H54 (cell line): ENCODE measurements at regions not wholly inside any gene's neighbourhood (a gene's known extent, or its start where the extent isn't known, plus 50 kb on each side); places are given as distances from the start of the nearest gene placed in this dataset.

Experiments used
- DNase-seq: peaks from one replicate; pipeline ENCODE4 v3.0.0; 2011; ENCODE audit warnings: low spot score, mixed read lengths; ENCODE audit not compliant: insufficient read length
- FAIRE-seq: peaks from 3 replicates; lab custom pipeline; 2011; peaks lifted over from hg19 to GRCh38; lab: Jason Lieb, UNC
- POLR2A ChIP-seq: IDR thresholded peaks from 2 replicates; pipeline ENCODE4 v1.6.1; 2011; ENCODE audit warnings: low read depth, mild to moderate bottlenecking, low read length

DNA sequence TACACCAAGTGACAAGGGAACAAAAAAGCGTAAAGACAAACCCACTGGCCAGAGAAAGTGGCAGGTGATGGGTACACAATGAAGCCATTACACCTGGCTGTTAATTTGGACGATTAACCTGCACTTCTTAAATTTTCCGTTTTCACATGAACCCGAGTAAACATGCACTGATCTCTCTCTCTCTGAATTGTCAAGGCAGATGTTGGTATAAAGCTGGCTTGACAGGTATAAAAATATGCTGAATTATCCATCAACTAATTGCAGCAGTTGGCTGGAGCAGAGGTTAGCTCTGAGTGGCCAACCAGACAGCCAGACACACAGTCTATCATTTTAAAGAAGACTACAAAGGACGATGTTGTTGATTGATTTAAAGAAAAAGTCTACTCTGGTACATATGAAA is 561.7 kb upstream of the ALCAM start:
- DNase-seq, result no peak
- no peak for FAIRE-seq
- TF ChIP-seq POLR2A, result no peak

DNA sequence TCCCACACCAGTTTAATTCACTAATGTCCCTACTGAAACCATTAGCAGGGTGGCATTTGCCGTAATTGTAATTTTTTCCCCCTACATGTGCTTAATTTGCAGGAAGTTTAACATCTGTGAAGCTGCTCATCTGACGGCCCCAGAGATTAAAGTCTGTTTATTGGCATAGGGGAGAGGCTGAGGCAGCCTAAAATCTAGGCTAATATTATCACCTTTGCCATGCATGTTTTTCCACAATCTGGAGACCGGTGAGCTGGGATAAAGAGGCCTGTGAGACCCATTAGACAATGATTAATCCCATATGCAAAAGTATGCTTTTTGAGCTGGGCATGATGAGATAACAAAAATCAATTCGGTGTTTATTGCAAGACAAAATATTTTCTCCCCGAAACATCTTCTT is 561.2 kb upstream of the ALCAM start:
- DNase-seq, result no peak
- no peak for TF ChIP-seq POLR2A
- no peak for FAIRE-seq

DNA sequence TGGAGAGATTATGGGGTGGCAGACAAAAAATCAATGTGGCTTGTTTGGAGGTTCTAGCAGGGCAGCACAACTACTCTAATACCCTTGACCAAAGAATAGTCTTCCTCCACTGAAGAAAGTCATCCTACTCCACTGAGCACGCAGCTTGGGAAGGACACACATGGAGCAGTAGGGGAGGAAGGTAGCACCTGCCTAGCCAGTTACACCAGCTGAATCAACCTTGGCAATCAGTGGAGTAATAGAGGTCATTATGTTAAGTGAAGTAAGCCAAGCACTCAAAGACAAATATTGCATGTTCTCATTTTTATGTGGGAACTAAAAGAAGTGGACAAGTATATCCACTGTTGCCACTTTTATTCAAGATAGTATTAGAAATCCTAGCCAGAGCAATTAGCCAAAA is 555.8 kb upstream of the ALCAM start:
- no peak for DNase-seq
- no peak for FAIRE-seq
- TF ChIP-seq POLR2A, result no peak

DNA sequence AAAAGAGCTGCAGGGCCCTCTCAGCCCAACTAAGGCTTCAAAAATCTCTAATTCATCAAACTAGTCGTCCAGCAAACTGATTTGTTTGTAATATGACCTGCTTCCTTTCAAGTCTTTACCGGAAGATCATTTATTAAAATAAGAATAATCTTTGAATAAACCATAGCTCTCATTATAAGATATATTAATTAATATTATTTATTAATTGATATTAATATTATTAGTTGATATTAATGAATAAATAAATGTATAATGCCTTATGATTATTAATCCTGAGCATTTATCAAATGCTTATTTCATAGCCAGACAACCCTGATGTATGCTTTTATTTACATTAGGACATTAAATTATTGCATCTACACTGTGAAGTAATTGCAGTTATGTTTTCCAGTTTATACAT is 550.7 kb upstream of the ALCAM start:
- no peak for FAIRE-seq
- TF ChIP-seq POLR2A, result no peak
- DNase-seq, result no peak

DNA sequence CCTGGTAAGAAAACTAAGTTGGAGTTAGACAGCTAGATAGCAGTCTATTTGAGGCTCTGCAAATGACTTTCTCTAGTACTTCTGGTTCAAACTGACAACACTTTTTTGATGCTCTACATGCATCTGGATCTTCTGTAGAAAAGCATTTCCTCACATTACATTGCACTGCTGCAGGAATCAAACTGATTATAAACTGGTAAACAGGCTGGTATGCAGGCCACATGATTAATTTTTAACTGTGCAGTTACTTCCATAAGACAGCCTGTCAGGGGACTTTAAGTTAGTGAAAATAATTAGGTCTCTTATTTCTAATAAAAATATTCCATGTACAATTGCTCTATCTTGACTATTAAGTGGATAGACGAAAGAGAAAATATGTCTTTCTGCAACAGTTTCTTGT is 550.0 kb upstream of the ALCAM start:
- DNase-seq, result no peak
- no peak for FAIRE-seq
- TF ChIP-seq POLR2A, result no peak

DNA sequence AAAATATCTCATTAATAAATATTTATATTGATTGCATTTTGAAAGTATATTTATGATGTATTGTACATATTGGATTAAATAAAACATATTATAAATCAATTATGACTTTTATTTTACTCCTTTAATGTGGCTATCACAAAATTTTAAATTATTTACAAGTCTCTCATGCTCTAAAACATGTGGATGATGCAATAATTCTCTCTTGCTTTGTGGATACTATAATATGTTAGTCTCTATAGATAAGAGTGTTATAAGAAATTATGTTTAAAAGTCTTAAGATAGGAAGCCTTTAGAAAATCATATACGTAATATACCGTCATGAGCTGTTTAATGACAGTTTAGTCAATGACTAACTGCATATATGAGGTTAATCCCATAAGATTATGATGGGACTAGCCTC is 547.4 kb upstream of the ALCAM start:
- FAIRE-seq (no peak), DNase-seq (no peak)
- TF ChIP-seq POLR2A, result no peak

DNA sequence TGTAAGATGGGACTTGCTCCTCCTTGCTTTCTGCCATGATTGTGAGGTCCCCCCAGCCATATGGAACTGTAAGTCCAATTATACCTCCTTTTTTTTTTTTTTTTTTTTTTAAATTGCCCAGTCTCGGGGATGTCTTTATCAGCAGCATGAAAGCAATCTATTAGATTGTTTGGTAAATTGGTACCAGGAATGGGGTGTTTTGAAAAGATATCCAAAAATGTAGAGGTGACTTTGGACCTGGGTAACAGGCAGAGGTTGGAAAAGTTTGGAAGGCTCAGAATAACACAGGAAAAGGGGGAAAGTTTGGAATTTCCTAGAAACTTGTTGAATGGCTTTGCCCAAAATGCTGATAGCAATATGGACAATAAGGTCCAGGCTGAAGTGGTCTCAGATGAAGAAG is 545.8 kb upstream of the ALCAM start:
- no peak for DNase-seq
- FAIRE-seq, result no peak
- TF ChIP-seq POLR2A, result no peak

DNA sequence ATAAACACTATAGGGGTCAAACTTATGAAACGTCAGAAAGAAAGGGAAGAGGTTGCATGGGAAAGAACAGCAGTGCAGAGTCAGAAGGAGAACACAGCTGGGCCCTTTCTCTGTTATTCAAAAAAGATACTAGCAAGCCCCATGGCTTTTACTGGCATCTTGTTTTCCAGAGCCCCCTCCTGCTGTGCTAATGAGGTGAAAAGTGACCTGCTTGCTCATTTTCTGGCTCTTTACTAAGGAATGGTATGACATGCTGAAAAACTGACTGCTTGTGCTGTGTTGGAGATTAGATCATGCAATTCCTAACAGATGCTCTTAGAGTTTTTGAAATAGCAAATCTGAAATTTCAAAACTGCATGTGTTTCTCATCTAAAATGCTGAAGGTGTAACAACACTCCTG is 541.6 kb upstream of the ALCAM start:
- DNase-seq (no peak), FAIRE-seq (no peak)
- TF ChIP-seq POLR2A, result no peak

DNA sequence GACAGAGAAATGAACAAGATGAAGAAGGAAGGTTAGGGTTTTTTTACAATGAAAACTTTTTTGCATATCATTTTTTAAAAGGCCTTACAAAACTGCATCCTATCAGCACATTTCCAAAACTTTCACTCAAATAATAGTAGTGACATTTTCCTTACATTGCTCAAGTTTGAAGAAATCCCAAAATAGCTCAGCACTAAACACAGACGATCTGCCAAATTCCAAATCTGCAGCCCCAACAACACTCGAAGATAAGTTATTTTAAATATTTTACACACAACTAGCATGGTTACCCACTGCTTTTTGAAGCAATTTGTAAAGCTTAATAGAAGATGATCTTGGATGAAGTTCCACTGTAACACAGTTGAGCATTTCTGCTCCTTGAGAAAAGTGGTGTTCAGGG is 535.6 kb upstream of the ALCAM start:
- TF ChIP-seq POLR2A, result no peak
- no peak for DNase-seq
- no peak for FAIRE-seq

DNA sequence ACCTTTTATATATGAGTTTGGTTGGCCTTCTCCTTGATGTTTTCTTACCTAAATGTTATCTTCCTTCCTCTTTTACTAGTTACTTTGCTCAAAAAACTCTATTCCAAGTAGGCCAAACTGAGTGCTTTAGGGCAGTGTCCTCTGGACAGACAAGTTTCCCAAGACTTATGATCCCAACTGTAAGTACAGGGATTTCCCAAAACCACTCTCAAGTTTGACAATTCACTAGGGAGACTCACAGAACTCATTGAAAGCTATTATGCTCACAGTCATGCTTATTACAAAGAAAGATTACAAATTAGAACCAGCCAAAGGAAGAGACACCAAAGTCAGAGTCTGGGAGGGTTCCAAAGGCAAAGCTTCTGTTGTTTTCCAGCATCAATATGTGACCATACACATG is 534.2 kb upstream of the ALCAM start:
- TF ChIP-seq POLR2A, result no peak

DNA sequence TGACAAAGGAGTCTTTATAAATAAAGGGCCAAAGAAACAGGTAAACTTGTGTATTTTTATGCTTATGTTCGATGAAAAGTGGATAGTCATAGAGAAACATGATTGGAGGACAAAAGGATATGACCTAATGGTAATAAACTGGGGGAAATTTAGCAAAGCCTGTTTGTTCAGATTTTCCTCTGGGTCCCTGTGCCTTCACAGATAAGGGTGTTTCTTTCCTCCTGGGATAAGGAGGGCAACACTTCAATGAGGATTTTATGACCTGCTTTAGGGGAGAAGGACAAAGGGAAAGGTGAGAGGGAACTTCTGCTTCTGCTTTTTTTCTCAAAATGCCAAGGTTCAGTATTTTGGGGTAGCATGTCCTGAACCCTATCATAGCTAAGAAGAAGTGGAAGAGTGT is 531.3 kb upstream of the ALCAM start:
- no peak for FAIRE-seq
- no peak for DNase-seq
- TF ChIP-seq POLR2A, result no peak

More for the DNA sequence above, 534.2 kb upstream of the ALCAM start:
- FAIRE-seq (no peak), DNase-seq (no peak)

DNA sequence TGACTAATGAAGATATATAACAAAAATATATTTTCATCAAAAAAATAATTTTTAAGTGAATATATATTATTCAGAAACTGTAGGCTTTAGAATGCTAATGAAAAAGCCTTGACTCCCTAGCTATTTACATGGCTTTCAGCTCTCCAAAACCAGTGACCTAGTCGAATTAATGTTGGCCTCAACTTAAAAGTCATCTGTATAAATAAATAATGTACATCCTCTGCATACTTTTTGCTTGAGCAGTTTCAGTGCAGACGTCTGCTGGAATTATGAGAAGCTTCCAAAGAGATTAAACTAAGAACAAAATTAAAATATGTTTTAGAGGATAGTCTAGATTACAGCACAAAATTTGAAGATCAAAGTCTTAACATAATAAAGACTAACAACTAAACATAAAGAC is 520.4 kb upstream of the ALCAM start:
- no peak for TF ChIP-seq POLR2A
- no peak for FAIRE-seq
- no peak for DNase-seq

DNA sequence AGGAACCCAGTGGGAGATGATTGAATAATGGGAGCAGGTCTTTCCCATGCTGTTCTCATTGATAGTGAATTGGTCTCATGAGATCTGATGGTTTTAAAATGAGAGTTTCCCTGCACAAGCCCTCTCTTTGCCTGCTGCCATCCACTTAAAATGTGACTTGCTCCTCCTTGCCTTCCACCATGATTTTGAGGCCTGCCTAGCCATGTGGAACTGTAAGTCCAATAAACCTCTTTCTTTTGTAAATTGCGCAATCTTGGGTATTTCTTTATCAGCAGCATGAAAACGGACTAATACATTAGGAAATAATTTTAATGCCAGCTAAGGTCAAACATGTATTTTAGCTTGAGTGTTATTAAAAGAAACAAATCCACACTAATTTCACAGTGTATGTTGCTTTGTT is 517.6 kb upstream of the ALCAM start:
- TF ChIP-seq POLR2A, result no peak
- no peak for FAIRE-seq
- DNase-seq, result no peak

DNA sequence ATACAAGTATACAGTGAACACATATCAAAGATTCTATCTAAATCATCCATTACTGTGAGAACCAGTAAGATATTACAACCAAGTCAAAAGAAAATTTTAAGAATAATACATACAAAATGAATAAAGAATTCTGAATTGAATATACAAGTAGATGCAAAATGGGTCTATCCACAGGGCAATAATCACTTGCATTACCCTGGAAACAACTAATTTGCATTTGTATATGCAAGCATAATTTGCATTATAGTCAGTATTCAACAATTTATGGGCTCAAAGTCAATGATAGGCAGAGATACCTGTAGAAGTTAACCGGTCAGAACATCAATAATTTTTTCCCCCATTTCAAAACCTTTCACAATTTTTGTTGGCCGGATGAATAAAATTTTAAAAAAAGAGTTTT is 512.2 kb upstream of the ALCAM start:
- DNase-seq, result no peak
- FAIRE-seq, result no peak
- no peak for TF ChIP-seq POLR2A

DNA sequence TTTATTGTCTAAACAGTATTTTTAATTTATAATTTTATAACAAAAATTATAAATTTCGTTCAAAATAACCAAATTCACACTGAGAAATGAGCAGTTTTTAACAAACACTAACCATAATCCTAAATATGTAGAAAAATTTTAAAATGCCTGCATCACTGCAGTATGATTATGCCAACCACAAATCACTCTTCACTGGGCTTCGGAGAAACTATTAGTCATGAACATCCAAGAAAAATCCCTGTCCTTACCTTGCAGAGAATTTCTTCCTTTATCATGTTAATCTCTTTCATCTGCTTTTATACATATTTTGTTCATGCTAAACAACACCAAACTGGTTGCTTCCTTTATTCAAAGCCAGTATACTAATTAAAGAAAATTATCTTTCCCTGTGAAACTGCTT is 511.0 kb upstream of the ALCAM start:
- DNase-seq (no peak), FAIRE-seq (peak; percentile 27)
- no peak for TF ChIP-seq POLR2A

DNA sequence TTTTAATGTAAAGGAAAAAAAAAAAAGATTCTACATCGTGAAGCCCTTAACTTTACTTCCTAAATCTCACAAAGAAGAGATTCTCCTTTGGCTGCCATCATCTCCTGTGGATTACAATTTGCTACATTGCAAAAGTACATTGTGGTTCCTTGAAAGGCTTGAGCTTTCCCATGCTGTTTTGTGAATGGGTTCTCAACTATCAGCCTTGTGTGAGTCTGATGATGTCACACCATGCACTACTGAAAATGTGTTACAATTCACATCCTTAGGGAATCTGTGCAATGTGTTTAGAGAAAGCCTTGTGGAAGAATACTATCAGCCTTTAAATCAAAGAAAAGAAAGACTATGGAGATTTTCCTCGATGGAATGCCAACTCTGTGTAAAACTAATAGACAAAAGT is 510.0 kb upstream of the ALCAM start:
- DNase-seq, result no peak
- FAIRE-seq, result no peak
- no peak for TF ChIP-seq POLR2A
